CD14-positive monocyte (primary cell): ENCODE measurements at regions not wholly inside any gene's neighbourhood (a gene's known extent, or its start where the extent isn't known, plus 50 kb on each side); places are given as distances from the start of the nearest gene placed in this dataset.

Experiments
- DNase-seq, 3 donors: peaks; one replicate each; pipeline ENCODE4 v3.0.0-alpha.2; 2011 to 2022
- H2AFZ ChIP-seq: 2 replicates; pipeline ENCODE4 v1.6.0; 2012; ENCODE audit warnings: mild to moderate bottlenecking, low read depth, low read length, inconsistent platforms; ENCODE audit not compliant: insufficient read depth, poor library complexity, severe bottlenecking
- H3K27ac ChIP-seq, 2 donors: 1 replicate in 1 of 2; 2 replicates in 1 of 2; pipeline ENCODE4 v1.5.1; 2012 to 2013; ENCODE audit warnings: low read length in 2 of 2, control low read depth in 1 of 2, inconsistent platforms in 1 of 2, low read depth in 1 of 2, mild to moderate bottlenecking in 1 of 2
- H3K27me3 ChIP-seq, 2 donors: one replicate each; pipeline versions ENCODE4 v1.6.0 to v1.6.1; 2011 to 2013; ENCODE audit warnings: low read length in 2 of 2; ENCODE audit not compliant: control insufficient read depth in 2 of 2, insufficient read depth in 2 of 2
- H3K36me3 ChIP-seq, 2 donors: replicated peaks in 1 of 2; 1 replicate in 1 of 2; 2 replicates in 1 of 2; pipeline versions ENCODE4 v1.5.1 to v1.6.1; 2012 to 2013; ENCODE audit warnings: low read length in 2 of 2, control low read depth in 1 of 2, inconsistent platforms in 1 of 2, mild to moderate bottlenecking in 1 of 2; ENCODE audit not compliant: insufficient read depth in 2 of 2, control insufficient read depth in 1 of 2
- H3K4me1 ChIP-seq, 2 donors: 1 replicate in 1 of 2; 2 replicates in 1 of 2; pipeline versions ENCODE4 v1.5.1 to v1.6.1; 2012 to 2013; ENCODE audit warnings: low read length in 2 of 2, control low read depth in 1 of 2, inconsistent platforms in 1 of 2, mild to moderate bottlenecking in 1 of 2, moderate library complexity in 1 of 2; ENCODE audit not compliant: insufficient read depth in 2 of 2, control insufficient read depth in 1 of 2
- H3K4me2 ChIP-seq: replicated peaks from 2 replicates; pipeline ENCODE3; 2012; ENCODE audit warnings: low read length, moderate library complexity, mild to moderate bottlenecking; ENCODE audit not compliant: poor library complexity, severe bottlenecking; ENCODE audit errors: extremely low read depth
- H3K4me3 ChIP-seq, 3 experiments: fragments of 200-600 bp in 1 of 3; sonication (generic) in 1 of 3; replicated peaks in 1 of 3; 1 replicate in 2 of 3; 2 replicates in 1 of 3; pipeline ENCODE4 v1.5.1; 2011 to 2013; ENCODE audit warnings: low read length in 3 of 3, mild to moderate bottlenecking in 3 of 3, control low read depth in 2 of 3, low read depth in 2 of 3, inconsistent platforms in 1 of 3, moderate library complexity in 1 of 3
- H3K79me2 ChIP-seq: 2 replicates; pipeline ENCODE4 v1.6.0; 2012; ENCODE audit warnings: mild to moderate bottlenecking, control low read depth, inconsistent platforms, low read length, moderate library complexity; ENCODE audit not compliant: insufficient read depth
- H3K9ac ChIP-seq: 2 replicates; pipeline ENCODE4 v1.6.0; 2017; ENCODE audit warnings: low read length, mild to moderate bottlenecking; ENCODE audit not compliant: insufficient read depth, poor library complexity, severe bottlenecking
- H3K9me3 ChIP-seq, 2 donors: replicated peaks in 1 of 2; 1 replicate in 1 of 2; 2 replicates in 1 of 2; pipeline versions ENCODE4 v1.5.1 to v1.6.1; 2012 to 2013; ENCODE audit warnings: low read length in 2 of 2, control low read depth in 1 of 2; ENCODE audit not compliant: control insufficient read depth in 1 of 2, insufficient read depth in 1 of 2
- H4K20me1 ChIP-seq: 2 replicates; pipeline ENCODE4 v1.6.0; 2012; ENCODE audit warnings: mild to moderate bottlenecking, low read length, control low read depth, moderate library complexity; ENCODE audit not compliant: insufficient read depth
- H3K27ac Mint-ChIP-seq, 7 donors: one replicate each; pipeline ENCODE4 v1.8.0; 2020; ENCODE audit warnings: mild to moderate bottlenecking in 7 of 7, mixed read lengths in 7 of 7, moderate library complexity in 6 of 7, inconsistent platforms in 2 of 7
- H3K27me3 Mint-ChIP-seq, 3 donors: one replicate each; pipeline ENCODE4 v1.8.0; 2021 to 2022; ENCODE audit warnings: low read depth in 3 of 3, mild to moderate bottlenecking in 3 of 3, mixed read lengths in 3 of 3, moderate library complexity in 3 of 3, inconsistent platforms in 1 of 3
- H3K36me3 Mint-ChIP-seq, 2 donors: one replicate each; pipeline ENCODE4 v1.8.0; 2020; ENCODE audit warnings: mixed read lengths in 2 of 2, inconsistent platforms in 1 of 2, mild to moderate bottlenecking in 1 of 2
- H3K4me1 Mint-ChIP-seq: one replicate; pipeline ENCODE4 v1.8.0; 2020; ENCODE audit warnings: mild to moderate bottlenecking, mixed read lengths
- H3K4me3 Mint-ChIP-seq, 2 donors: one replicate each; pipeline ENCODE4 v1.8.0; 2020; ENCODE audit warnings: mild to moderate bottlenecking in 2 of 2, mixed read lengths in 2 of 2, moderate library complexity in 1 of 2
- H3K9me3 Mint-ChIP-seq, 7 donors: one replicate each; pipeline ENCODE4 v1.8.0; 2020 to 2022; ENCODE audit warnings: mixed read lengths in 7 of 7, mild to moderate bottlenecking in 6 of 7, moderate library complexity in 6 of 7, inconsistent platforms in 2 of 7
- CTCF ChIP-seq: fragments of 200-600 bp; IDR thresholded peaks from one replicate; pipeline ENCODE4 v1.8.0; 2022; ENCODE audit warnings: antibody characterized with exemption, mild to moderate bottlenecking
- WGBS: methylation state at CpG from one replicate; pipeline ENCODE4 v1.1.5; 2013; ENCODE audit warnings: missing lambda C conversion rate; ENCODE audit not compliant: insufficient coverage; 5-methylcytosine and 5-hydroxymethylcytosine counted together
- intact Hi-C, 2 donors: fragments of 100-400 bp; cut with micrococcal nuclease; formaldehyde crosslinking; loops; one replicate each; pipeline versions ENCODE4 v1.15.0 to v1.15.1; 2023

GRCh38 chr3:23085261-23085660 lies 117.9 kb upstream of the UBE2E2 start:
- Histone ChIP-seq H2AFZ (no peak overlapping the region), H4K20me1 (no peaks in the 10 kb centered on the region), H3K79me2 (no peaks in the 10 kb centered on the region), H3K27ac (no peak overlapping the region), H3K4me2 (no peak overlapping the region), H3K9ac (no peak overlapping the region), H3K4me3 (no peak overlapping the region), H3K36me3 (no peaks in the 10 kb centered on the region), H3K27me3 (no peaks in the 10 kb centered on the region), H3K4me1 (peaks cover 0 to under 1% of the 10 kb centered on the region in 2 donors), H3K9me3 (no peaks in the 10 kb centered on the region)
- no peaks in the 10 kb centered on the region for H3K36me3 Mint-ChIP-seq
- no peak for TF ChIP-seq CTCF
- WGBS, result no CpG with 5 or more reads among the region's 1 CpG
- peaks cover 0 to 9% (median 2%) of the 10 kb centered on the region in 7 donors for H3K9me3 Mint-ChIP-seq
- peaks cover 3% of the 10 kb centered on the region for H3K4me1 Mint-ChIP-seq
- no peak overlapping the region for H3K27ac Mint-ChIP-seq
- intact Hi-C loops, result no loop called here
- no peak for DNase-seq
- peaks cover 0 to 2% (median 0%) of the 10 kb centered on the region in 3 donors for H3K27me3 Mint-ChIP-seq
- no peak overlapping the region for H3K4me3 Mint-ChIP-seq

DNA sequence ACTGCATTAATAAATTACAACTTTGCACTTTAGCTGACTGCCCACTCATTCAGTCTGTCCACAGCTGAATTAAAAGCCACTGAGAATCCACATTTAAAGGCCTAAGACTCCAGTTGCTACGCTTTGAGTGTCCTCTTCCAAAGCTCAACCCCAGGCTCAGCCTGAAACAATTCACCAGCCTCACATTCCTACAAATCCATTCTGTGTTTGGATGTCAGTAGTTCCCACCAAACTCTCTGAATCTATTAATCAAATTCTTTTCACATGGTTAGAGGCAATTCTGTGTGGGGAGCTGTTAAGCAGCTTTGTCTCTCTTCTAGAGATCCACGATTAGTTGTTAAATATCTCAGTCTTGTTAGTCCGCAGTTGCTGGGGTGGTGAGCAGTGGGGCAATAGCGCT lies 116.8 kb upstream of the UBE2E2 start:
- H3K4me1 Mint-ChIP-seq, result no peaks in the 10 kb centered on the region
- 100% methylated on average over 1 of the region's 4 CpGs for WGBS
- H3K9me3 Mint-ChIP-seq, result peaks cover 0 to 11% (median 2%) of the 10 kb centered on the region in 7 donors

More for the DNA sequence above, 116.8 kb upstream of the UBE2E2 start:
- Histone ChIP-seq H3K4me3 (no peak overlapping the region), H3K27me3 (no peaks in the 10 kb centered on the region), H2AFZ (no peak overlapping the region), H4K20me1 (no peaks in the 10 kb centered on the region), H3K79me2 (no peaks in the 10 kb centered on the region), H3K9me3 (no peaks in the 10 kb centered on the region), H3K9ac (no peak overlapping the region), H3K4me2 (no peak overlapping the region), H3K27ac (no peak overlapping the region), H3K4me1 (no peaks in the 10 kb centered on the region), H3K36me3 (no peaks in the 10 kb centered on the region)
- TF ChIP-seq CTCF, result no peak
- Mint-ChIP-seq H3K4me3 (no peak overlapping the region), H3K36me3 (no peaks in the 10 kb centered on the region), H3K27ac (no peak overlapping the region), H3K27me3 (peaks cover 0 to 2% (median 0%) of the 10 kb centered on the region in 3 donors)
- no peak for DNase-seq
- intact Hi-C loops, result no loop called here
